AG04450 (cell line): ENCODE measurements at regions not wholly inside any gene's neighbourhood (a gene's known extent, or its start where the extent isn't known, plus 50 kb on each side); places are given as distances from the start of the nearest gene placed in this dataset.

Experiments used
- CTCF ChIA-PET: fragments of 300-600, 350-600 bp; formaldehyde crosslinking; extraction: SDS; loops from one replicate; lab custom pipeline; 2022; ENCODE audit warnings: antibody characterized with exemption, inconsistent platforms; lab: Charles Lee
- POLR2A ChIA-PET: fragments of 350-600 bp; formaldehyde crosslinking; extraction: SDS; loops from one replicate; lab custom pipeline; 2021; ENCODE audit warnings: antibody characterized with exemption, inconsistent platforms; lab: Yijun Ruan, JAX
- DNase-seq: peaks from one replicate; pipeline ENCODE4 v3.0.0-alpha.2; 2011; ENCODE audit warnings: low read depth, low spot score
- H3K27ac ChIP-seq: one replicate; pipeline ENCODE4 v1.5.1; 2012; ENCODE audit warnings: low read depth, low read length, control low read depth
- H3K27me3 ChIP-seq: one replicate; pipeline ENCODE4 v1.6.0; 2012; ENCODE audit warnings: low read length; ENCODE audit not compliant: control insufficient read depth, insufficient read depth
- H3K4me3 ChIP-seq: 2 replicates; pipeline ENCODE4 v1.5.1; 2011; ENCODE audit warnings: mild to moderate bottlenecking, low read depth, low read length, control low read depth
- H3K9me3 ChIP-seq: 2 replicates; pipeline ENCODE4 v1.5.1; 2012; ENCODE audit warnings: low read length; ENCODE audit not compliant: control insufficient read depth, insufficient read depth
- CTCF ChIP-seq: IDR thresholded peaks from 2 replicates; pipeline ENCODE4 v1.5.1; 2011; ENCODE audit warnings: low read depth, low read length, control low read depth, inconsistent platforms

GRCh38 chr9:129483415-129484351 lies 137.2 kb downstream of the C9orf50 start:
- Histone ChIP-seq H3K9me3 (no peaks in the 10 kb centered on the region), H3K27ac (peak overlapping the region; percentile 100), H3K4me3 (peak overlapping the region; percentile 27), H3K27me3 (no peaks in the 10 kb centered on the region)
- POLR2A ChIA-PET: interaction anchor here (0.5 to 3.2 kb wide), 15 partner anchors 11 to 352 kb away, joined by 3 to 29 read pairs (median 5); partner anchors contain the start of gene IER5L
- CTCF ChIA-PET: interaction anchor here (1.0 to 1.9 kb wide), 3 partner anchors 127 to 341 kb away, joined by 5 to 7 read pairs (median 5); no protein-coding TSS in a partner anchor
- 0 out of 2 replicates have a peak, but pooled peaks have one; percentile 4 for TF ChIP-seq CTCF
- DNase-seq: no peak

- Histone ChIP-seq H3K4me3 (peak overlapping the region; percentile 44), H3K27ac (peak overlapping the region; percentile 100), H3K27me3 (no peaks in the 10 kb centered on the region), H3K9me3 (no peaks in the 10 kb centered on the region)
- no peak for TF ChIP-seq CTCF
- no peak for DNase-seq
- POLR2A ChIA-PET: interaction anchor here (0.6 to 3.2 kb wide), 14 partner anchors 14 to 351 kb away, joined by 3 to 29 read pairs (median 5); partner anchors contain the start of gene IER5L
- CTCF ChIA-PET: interaction anchor here (1.0 to 1.9 kb wide), 2 partner anchors 128 to 308 kb away, joined by 5 to 7 read pairs; no protein-coding TSS in a partner anchor
These were observed 138.1 kb downstream of the C9orf50 start for GRCh38 chr9:129482521-129483414.

- no peak for DNase-seq
- no peaks in the 10 kb centered on the region for H3K9me3 ChIP-seq
- TF ChIP-seq CTCF: peak; percentile 18; the same call in 1 of the 2 replicates
- POLR2A ChIA-PET: interaction anchor here (0.5 to 3.2 kb wide), 7 partner anchors 14 to 307 kb away, joined by 3 to 29 read pairs (median 5); partner anchors contain the start of gene IER5L
- peak overlapping the region; percentile 91 for H3K27ac ChIP-seq
- peak overlapping the region; percentile 44 for H3K4me3 ChIP-seq
- H3K27me3 ChIP-seq: no peaks in the 10 kb centered on the region
- CTCF ChIA-PET: no interaction called here
These were observed 138.9 kb downstream of the C9orf50 start for GRCh38 chr9:129481810-129482511.

GRCh38 chr9:129481424-129481809 lies 139.5 kb downstream of the C9orf50 start:
- POLR2A ChIA-PET: interaction anchor here (3.2 kb wide), 1 partner anchor 21 kb away, joined by 29 read pairs; no protein-coding TSS in a partner anchor
- no peak for DNase-seq
- CTCF ChIA-PET: interaction anchor here (1.0 kb wide), 1 partner anchor 21 kb away, joined by 3 read pairs; no protein-coding TSS in a partner anchor

More at GRCh38 chr9:129481424-129481809, 139.5 kb downstream of the C9orf50 start:
- H3K27me3 ChIP-seq: no peaks in the 10 kb centered on the region
- no peak overlapping the region for H3K4me3 ChIP-seq
- H3K9me3 ChIP-seq: no peaks in the 10 kb centered on the region
- no peak for TF ChIP-seq CTCF
- peak overlapping the region; percentile 91 for H3K27ac ChIP-seq
